ENCODE measurements at regions not wholly inside any gene's neighbourhood (a gene's known extent, or its start where the extent isn't known, plus 50 kb on each side); places are given as distances from the start of the nearest gene placed in this dataset.

- no peak overlapping the region for H3K4me3 ChIP-seq
- DNase-seq (no peak), FAIRE-seq (no peak), ATAC-seq (no peak)
- H3K36me3 ChIP-seq: no peaks in the 10 kb centered on the region
- H3K9me3 ChIP-seq: no peaks in the 10 kb centered on the region
- intact Hi-C loops (cut with DNase I): no loop called here
- no peak for TF ChIP-seq CTCF (IDR thresholded peaks at IDR 0.05)
- 60 to 66% methylated on average over 3 of the region's 3 CpGs for WGBS, 2 donors
- H3K4me1 ChIP-seq: no peaks in the 10 kb centered on the region
- H3K27me3 ChIP-seq: no peaks in the 10 kb centered on the region
- H3K27ac ChIP-seq: no peak overlapping the region
These were observed 578.3 kb downstream of the HAO1 start for GRCh38 chr20:7361931-7362330.

- Histone ChIP-seq H3K27ac (no peak overlapping the region), H3K9me3 (no peaks in the 10 kb centered on the region), H3K36me3 (no peaks in the 10 kb centered on the region), H3K4me1 (no peaks in the 10 kb centered on the region), H3K27me3 (no peaks in the 10 kb centered on the region), H3K4me3 (no peak overlapping the region)
- DNase-seq (no peak), FAIRE-seq (no peak), ATAC-seq (no peak)
- intact Hi-C loops (cut with DNase I): no loop called here
- 58 to 61% methylated on average over 2 of the region's 2 CpGs for WGBS, 2 donors
- TF ChIP-seq CTCF (IDR thresholded peaks at IDR 0.05): no peak
These were observed 577.7 kb downstream of the HAO1 start for GRCh38 chr20:7362601-7363000.

- H3K36me3 ChIP-seq: no peaks in the 10 kb centered on the region
- H3K4me1 ChIP-seq: no peaks in the 10 kb centered on the region
- ATAC-seq: no peak
- no peaks in the 10 kb centered on the region for H3K27me3 ChIP-seq
- 92 to 94% methylated on average over 1 of the region's 1 CpG for WGBS, 2 donors
- no peak for DNase-seq
- no peak overlapping the region for H3K27ac ChIP-seq
- no peak for TF ChIP-seq CTCF (IDR thresholded peaks at IDR 0.05)
- FAIRE-seq: no peak
- no peak overlapping the region for H3K4me3 ChIP-seq
- no peaks in the 10 kb centered on the region for H3K9me3 ChIP-seq
- intact Hi-C loops (cut with DNase I): no loop called here
These were observed 574.1 kb downstream of the HAO1 start for GRCh38 chr20:7366189-7366588.

- 66 to 76% methylated on average over 3 of the region's 3 CpGs for WGBS, 2 donors
- FAIRE-seq (no peak), ATAC-seq (no peak), DNase-seq (no peak)
- Histone ChIP-seq H3K27ac (no peak overlapping the region), H3K4me3 (no peak overlapping the region), H3K4me1 (no peaks in the 10 kb centered on the region), H3K36me3 (no peaks in the 10 kb centered on the region), H3K27me3 (no peaks in the 10 kb centered on the region), H3K9me3 (no peaks in the 10 kb centered on the region)
- TF ChIP-seq CTCF (IDR thresholded peaks at IDR 0.05): no peak
- intact Hi-C loops (cut with DNase I): no loop called here
These were observed 568.6 kb downstream of the HAO1 start for GRCh38 chr20:7371518-7372163.

GRCh38 chr20:7375905-7376304 lies 564.4 kb downstream of the HAO1 start:
- DNase-seq (no peak), ATAC-seq (no peak), FAIRE-seq (peak; percentile 75)
- H3K4me3 ChIP-seq: no peak overlapping the region
- H3K4me1 ChIP-seq: no peaks in the 10 kb centered on the region
- H3K27me3 ChIP-seq: no peaks in the 10 kb centered on the region
- H3K36me3 ChIP-seq: no peaks in the 10 kb centered on the region
- H3K27ac ChIP-seq: no peak overlapping the region
- WGBS, 2 donors: 20 to 36% methylated on average over 4 of the region's 4 CpGs
- peak; percentile 13 to 38 (median 28) for TF ChIP-seq CTCF (IDR thresholded peaks at IDR 0.05)
- no peaks in the 10 kb centered on the region for H3K9me3 ChIP-seq
- intact Hi-C loops (cut with DNase I): no loop called here
